Small intestine (tissue), 7 donors: ENCODE measurements at regions not wholly inside any gene's neighbourhood (a gene's known extent, or its start where the extent isn't known, plus 50 kb on each side); places are given as distances from the start of the nearest gene placed in this dataset.
A peak's percentile ranks its signal among the peaks of the same experiment; 100 is the strongest.

Source experiments
- DNase-seq, 2 donors: peaks; one replicate each; pipeline versions ENCODE4 v3.0.0 to v3.0.0-alpha.2; 2013
- FAIRE-seq: peaks from 2 replicates; lab custom pipeline; 2012; peaks lifted over from hg19 to GRCh38; lab: Jason Lieb, UNC
- H3K27ac ChIP-seq, 3 donors: one replicate each; pipeline ENCODE4 v1.5.1; 2013; ENCODE audit warnings: low read length in 2 of 3, mild to moderate bottlenecking in 2 of 3, control low read depth in 1 of 3, inconsistent platforms in 1 of 3, low read depth in 1 of 3, moderate library complexity in 1 of 3
- H3K27me3 ChIP-seq, 3 donors: one replicate each; pipeline ENCODE4 v1.6.1; 2013; ENCODE audit warnings: low read length in 3 of 3, inconsistent platforms in 1 of 3; ENCODE audit not compliant: control insufficient read depth in 3 of 3, insufficient read depth in 3 of 3
- H3K36me3 ChIP-seq, 3 donors: one replicate each; pipeline ENCODE4 v1.6.1; 2013; ENCODE audit warnings: low read length in 3 of 3, inconsistent platforms in 1 of 3, low read depth in 1 of 3, mild to moderate bottlenecking in 1 of 3, moderate library complexity in 1 of 3; ENCODE audit not compliant: control insufficient read depth in 3 of 3, insufficient read depth in 2 of 3
- H3K4me1 ChIP-seq, 3 donors: one replicate each; pipeline ENCODE4 v1.6.1; 2013; ENCODE audit warnings: low read length in 2 of 3, inconsistent platforms in 1 of 3, low read depth in 1 of 3, mild to moderate bottlenecking in 1 of 3, moderate library complexity in 1 of 3; ENCODE audit not compliant: control insufficient read depth in 3 of 3, insufficient read depth in 2 of 3
- H3K4me3 ChIP-seq, 3 donors: one replicate each; pipeline ENCODE4 v1.5.1; 2013; ENCODE audit warnings: low read length in 3 of 3, control low read depth in 1 of 3, inconsistent platforms in 1 of 3, low read depth in 1 of 3, mild to moderate bottlenecking in 1 of 3, moderate library complexity in 1 of 3
- H3K9me3 ChIP-seq, 2 donors: one replicate each; pipeline ENCODE4 v1.6.1; 2013; ENCODE audit warnings: low read depth in 1 of 2, low read length in 1 of 2; ENCODE audit not compliant: control insufficient read depth in 2 of 2, insufficient read depth in 1 of 2
- WGBS, 3 donors: extraction: QIAGEN DNeasy Blood & Tissue Kit; methylation state at CpG; one replicate each; pipeline ENCODE4 v1.1.7; 2013; 5-methylcytosine and 5-hydroxymethylcytosine counted together
- donor health status: healthy with polysubstance abuse.
- donor health status: control.
- donor health status: control.
- donor health status: Bipolar disorder and iron deficiency.
- donor health status: healthy.

DNA sequence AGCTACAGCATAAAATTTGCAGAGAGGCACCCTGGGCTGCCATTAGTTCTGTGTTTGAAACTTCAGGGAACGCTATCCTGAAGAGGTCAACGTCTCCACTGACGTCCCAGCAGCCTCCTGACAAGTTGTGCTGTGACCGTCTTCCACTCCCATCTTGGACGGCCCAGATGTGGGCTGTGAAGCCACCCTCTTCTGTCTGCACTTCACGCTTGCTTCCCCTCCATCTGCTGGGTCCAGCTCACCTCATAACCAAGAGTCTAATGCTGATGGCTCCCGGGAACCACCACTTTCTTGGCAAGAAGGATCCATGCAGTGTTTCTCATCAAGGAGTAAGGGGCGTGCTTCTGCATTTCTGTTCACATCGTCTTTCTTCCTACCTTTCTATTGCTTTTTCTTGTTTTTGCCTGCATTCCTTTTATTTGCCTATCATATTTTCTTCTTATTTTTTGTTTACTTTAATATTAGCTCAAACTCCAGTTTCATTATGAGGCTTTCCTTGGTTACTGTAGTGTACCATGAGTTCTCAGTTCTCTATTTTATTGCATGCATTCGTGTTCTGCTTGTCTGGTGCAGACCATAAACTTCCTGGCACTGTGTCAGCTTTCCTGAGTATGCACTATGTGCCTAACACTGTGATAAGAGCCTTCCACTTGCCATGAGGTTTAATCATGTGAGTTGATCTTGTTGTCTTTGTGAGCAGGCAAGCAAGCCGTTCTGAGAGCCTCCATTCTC is 631.8 kb upstream of the RAB6C start:
- Histone ChIP-seq H3K27ac (peak overlapping the region in 1 of 3 donors; percentile 22), H3K27me3 (peaks cover 0 to 2% (median 0%) of the 10 kb centered on the region in 3 donors), H3K4me1 (no peaks in the 10 kb centered on the region), H3K36me3 (no peaks in the 10 kb centered on the region), H3K9me3 (no peaks in the 10 kb centered on the region), H3K4me3 (no peak overlapping the region)
- WGBS, 3 donors = 65 to 72% (median 68%) methylated on average over 11 of the region's 11 CpGs
- FAIRE-seq = no peak
- DNase-seq = peak in 1 of 2 donors; percentile 11

GRCh38 chr2:129354631-129355030 is 624.8 kb upstream of the RAB6C start:
- FAIRE-seq = no peak
- Histone ChIP-seq H3K4me3 (no peak overlapping the region), H3K36me3 (no peaks in the 10 kb centered on the region), H3K4me1 (no peaks in the 10 kb centered on the region), H3K9me3 (no peaks in the 10 kb centered on the region), H3K27me3 (peaks cover 0 to 2% (median 0%) of the 10 kb centered on the region in 3 donors), H3K27ac (no peak overlapping the region)
- DNase-seq = no peak
- WGBS, 3 donors = 64 to 81% (median 67%) methylated on average over 2 of the region's 2 CpGs

DNA sequence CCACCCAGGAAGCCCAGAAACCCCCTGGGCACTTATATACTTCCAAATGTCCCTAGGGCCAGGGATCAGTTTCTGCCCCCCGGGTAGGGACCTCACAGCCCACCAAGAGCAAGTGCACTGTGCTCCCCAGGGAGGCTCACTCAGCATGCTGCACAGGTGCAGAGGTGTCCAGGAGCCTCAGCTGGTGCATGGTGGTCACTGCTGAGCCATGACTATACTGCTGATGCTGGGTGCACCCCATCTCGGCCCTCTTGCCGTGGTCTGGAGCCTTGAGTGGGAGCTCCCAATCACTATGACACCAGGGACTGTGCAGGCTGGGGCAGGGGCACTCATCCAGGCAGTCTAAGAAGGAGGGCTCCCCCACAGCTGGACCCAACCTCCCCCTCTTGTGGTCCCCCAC is 617.8 kb upstream of the RAB6C start:
- H3K36me3 ChIP-seq = no peaks in the 10 kb centered on the region
- H3K9me3 ChIP-seq = no peaks in the 10 kb centered on the region
- no peak overlapping the region for H3K27ac ChIP-seq
- no peaks in the 10 kb centered on the region for H3K27me3 ChIP-seq
- no peak overlapping the region for H3K4me3 ChIP-seq
- 85 to 95% (median 88%) methylated on average over 3 of the region's 3 CpGs for WGBS, 3 donors
- DNase-seq (no peak), FAIRE-seq (no peak)
- no peaks in the 10 kb centered on the region for H3K4me1 ChIP-seq

DNA sequence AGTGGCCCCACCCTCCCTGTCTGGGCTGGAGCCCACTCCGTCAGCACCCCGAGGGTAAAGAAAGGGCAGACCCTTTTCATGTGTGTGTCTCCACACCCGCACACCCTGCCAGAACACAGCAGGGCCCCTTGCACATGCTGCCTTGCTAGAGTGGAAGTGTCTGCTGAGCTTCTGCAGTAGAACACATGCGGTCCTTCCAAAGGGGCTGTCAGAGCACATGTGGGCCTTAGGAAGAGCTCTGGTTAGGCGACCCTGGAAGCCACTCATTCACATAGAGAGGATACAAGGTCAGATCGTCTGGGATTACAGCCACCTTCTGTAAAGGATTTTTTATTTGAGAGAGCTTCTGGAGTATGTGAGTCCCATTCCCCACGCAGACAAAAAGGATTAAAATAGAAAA is 613.2 kb upstream of the RAB6C start:
- no peaks in the 10 kb centered on the region for H3K4me1 ChIP-seq
- no peak overlapping the region for H3K27ac ChIP-seq
- FAIRE-seq (no peak), DNase-seq (no peak)
- H3K4me3 ChIP-seq = no peak overlapping the region
- H3K27me3 ChIP-seq = no peaks in the 10 kb centered on the region
- 77 to 79% (median 78%) methylated on average over 7 of the region's 7 CpGs for WGBS, 3 donors
- H3K36me3 ChIP-seq = no peaks in the 10 kb centered on the region
- no peaks in the 10 kb centered on the region for H3K9me3 ChIP-seq

GRCh38 chr2:129367107-129367506 is 612.4 kb upstream of the RAB6C start:
- Histone ChIP-seq H3K27ac (no peak overlapping the region), H3K4me3 (no peak overlapping the region), H3K9me3 (no peaks in the 10 kb centered on the region), H3K4me1 (no peaks in the 10 kb centered on the region), H3K36me3 (no peaks in the 10 kb centered on the region), H3K27me3 (no peaks in the 10 kb centered on the region)
- DNase-seq (no peak), FAIRE-seq (no peak)
- WGBS, 3 donors = 68 to 72% (median 68%) methylated on average over 4 of the region's 4 CpGs

- FAIRE-seq (no peak), DNase-seq (no peak)
- H3K4me3 ChIP-seq = no peak overlapping the region
- H3K9me3 ChIP-seq = no peaks in the 10 kb centered on the region
- H3K36me3 ChIP-seq = no peaks in the 10 kb centered on the region
- no peaks in the 10 kb centered on the region for H3K27me3 ChIP-seq
- H3K27ac ChIP-seq = no peak overlapping the region
- no peaks in the 10 kb centered on the region for H3K4me1 ChIP-seq
- 75 to 91% (median 84%) methylated on average over 2 of the region's 2 CpGs for WGBS, 3 donors
Observed at GRCh38 chr2:129369437-129369836, 610.0 kb upstream of the RAB6C start.

GRCh38 chr2:129374452-129374851 is 605.0 kb upstream of the RAB6C start:
- WGBS, 3 donors = 74 to 77% (median 74%) methylated on average over 7 of the region's 7 CpGs
- no peak for DNase-seq
- H3K36me3 ChIP-seq = no peaks in the 10 kb centered on the region
- no peaks in the 10 kb centered on the region for H3K27me3 ChIP-seq
- no peak overlapping the region for H3K27ac ChIP-seq
- FAIRE-seq = no peak
- no peaks in the 10 kb centered on the region for H3K4me1 ChIP-seq
- H3K4me3 ChIP-seq = no peak overlapping the region
- H3K9me3 ChIP-seq = no peaks in the 10 kb centered on the region

- Histone ChIP-seq H3K27me3 (no peaks in the 10 kb centered on the region), H3K27ac (no peak overlapping the region), H3K4me3 (no peak overlapping the region), H3K9me3 (no peaks in the 10 kb centered on the region), H3K4me1 (no peaks in the 10 kb centered on the region), H3K36me3 (no peaks in the 10 kb centered on the region)
- no peak for DNase-seq
- FAIRE-seq = no peak
- 75 to 83% (median 76%) methylated on average over 13 of the region's 13 CpGs for WGBS, 3 donors
Observed at GRCh38 chr2:129375632-129376425, 603.6 kb upstream of the RAB6C start.
